ENCODE measurements at regions not wholly inside any gene's neighbourhood (a gene's known extent, or its start where the extent isn't known, plus 50 kb on each side); places are given as distances from the start of the nearest gene placed in this dataset.
A peak's percentile ranks its signal among the peaks of the same experiment; 100 is the strongest.
"Not testable (repeated sequence)": the region's sequence is repeated elsewhere in the genome, so short reads cannot be mapped to it uniquely, and the experiment has no call there.

- DNase-seq: no peak
Observed at GRCh38 chr2:138324068-138324771, 177.3 kb upstream of the SPOPL start.

- DNase-seq: no peak
Observed at GRCh38 chr2:138327967-138328366, 173.6 kb upstream of the SPOPL start.

- DNase-seq: no peak
Observed at GRCh38 chr2:138329162-138329561, 172.4 kb upstream of the SPOPL start.

- DNase-seq: no peak
Observed at GRCh38 chr2:138329591-138329990, 172.0 kb upstream of the SPOPL start.

GRCh38 chr2:138333121-138333520 lies 168.4 kb upstream of the SPOPL start:
- DNase-seq: no peak

- DNase-seq: no peak
Observed at GRCh38 chr2:138333677-138334076, 167.9 kb upstream of the SPOPL start.

- DNase-seq: no peak
Observed at GRCh38 chr2:138334323-138334722, 167.2 kb upstream of the SPOPL start.

GRCh38 chr2:138335036-138335435 lies 166.5 kb upstream of the SPOPL start:
- DNase-seq: peak; percentile 93

- DNase-seq: peak; percentile 72
Observed at GRCh38 chr2:138336146-138336545, 165.4 kb upstream of the SPOPL start.

GRCh38 chr2:138355244-138355643 lies 146.3 kb upstream of the SPOPL start:
- no peak for DNase-seq

- no peak for DNase-seq
Observed at GRCh38 chr2:138356178-138356577, 145.4 kb upstream of the SPOPL start.

- DNase-seq: no peak
Observed at GRCh38 chr2:138359532-138359931, 142.0 kb upstream of the SPOPL start.

- DNase-seq: no peak
Observed at GRCh38 chr2:138364554-138365162, 136.9 kb upstream of the SPOPL start.

GRCh38 chr2:138365581-138365980 lies 136.0 kb upstream of the SPOPL start:
- no peak for DNase-seq

- no peak for DNase-seq
Observed at GRCh38 chr2:138369856-138370255, 131.7 kb upstream of the SPOPL start.

GRCh38 chr2:138373993-138374408 lies 127.6 kb upstream of the SPOPL start:
- DNase-seq: no peak

GRCh38 chr2:138381373-138381772 lies 120.2 kb upstream of the SPOPL start:
- DNase-seq: no peak

- no peak for DNase-seq
Observed at GRCh38 chr2:138382672-138383071, 118.9 kb upstream of the SPOPL start.

GRCh38 chr2:138386191-138386590 lies 115.4 kb upstream of the SPOPL start:
- DNase-seq: not testable (repeated sequence)

- DNase-seq: no peak
Observed at GRCh38 chr2:138389063-138389462, 112.5 kb upstream of the SPOPL start.

GRCh38 chr2:138390316-138390945 lies 111.1 kb upstream of the SPOPL start:
- no peak for DNase-seq

GRCh38 chr2:138391946-138392345 lies 109.6 kb upstream of the SPOPL start:
- DNase-seq: no peak

- DNase-seq: no peak
Observed at GRCh38 chr2:138395565-138396306, 105.8 kb upstream of the SPOPL start.

GRCh38 chr2:138396843-138397242 lies 104.7 kb upstream of the SPOPL start:
- DNase-seq: no peak
